HCT116 (cell line): ENCODE measurements at regions not wholly inside any gene's neighbourhood (a gene's known extent, or its start where the extent isn't known, plus 50 kb on each side); places are given as distances from the start of the nearest gene placed in this dataset.

Experiments
- ATAC-seq: fragments of 200-7000 bp; cut with Tn5 transposase; 2 replicates; pipeline ENCODE4 v1.9.1; 2020; ENCODE audit warnings: mild to moderate bottlenecking, moderate library complexity
- BruUV-seq: library from RNA; stranded (reverse); fragments of 400-500 nt; replicated peaks from 2 replicates; lab custom pipeline; 2021; lab: Mats Ljungman, UMichigan
- CTCF ChIA-PET: fragments of 300-600 bp; sonication (Branson Sonifier 250); formaldehyde crosslinking; loops from one replicate; lab custom pipeline; 2021; ENCODE audit warnings: antibody characterized with exemption; lab: Charles Lee
- POLR2A ChIA-PET: fragments of 300-600, 350-600 bp; sonication (Branson Sonifier 250); formaldehyde crosslinking; loops from one replicate; lab custom pipeline; 2021; ENCODE audit warnings: antibody characterized with exemption; lab: Charles Lee
- RAD21 ChIA-PET, 2 experiments: fragments of 300-600 bp; sonication (Branson Sonifier 250); formaldehyde crosslinking; loops; one replicate each; lab custom pipeline; 2023; ENCODE audit warnings: low total read pairs in 2 of 2; ENCODE audit not compliant: uncharacterized antibody in 2 of 2, unreplicated experiment in 2 of 2, low non-redundant PET in 1 of 2; lab: Charles Lee
- DNase-seq: peaks from one replicate; pipeline ENCODE4 v3.0.0-alpha.2; 2010; ENCODE audit warnings: low read depth, low spot score
- H2AFZ ChIP-seq: fragments of 200-600 bp; shearing (Covaris generic), sonication (generic); 2 replicates; pipeline ENCODE4 v1.6.1; 2017; ENCODE audit warnings: low read depth, mixed run types, mixed read lengths, antibody characterized with exemption, low read length; ENCODE audit not compliant: poor library complexity, severe bottlenecking
- H3K27ac ChIP-seq: 2 replicates; pipeline ENCODE4 v1.5.1; 2012; ENCODE audit warnings: low read depth, low read length
- H3K27me3 ChIP-seq: fragments of 200-600 bp; sonication (generic); 2 replicates; pipeline ENCODE4 v1.6.1; 2016; ENCODE audit warnings: mixed run types, low read length, mixed read lengths; ENCODE audit not compliant: insufficient read depth
- H3K36me3 ChIP-seq, 2 experiments: fragments of 200-500 bp in 1 of 2; fragments of 200-600 bp in 1 of 2; sonication (Bioruptor generic) in 1 of 2; sonication (generic) in 1 of 2; 2 replicates each; pipeline versions ENCODE4 v1.5.1 to v1.6.1; 2014 to 2016; ENCODE audit warnings: low read length in 2 of 2, inconsistent platforms in 1 of 2, mixed read lengths in 1 of 2, mixed run types in 1 of 2; ENCODE audit not compliant: insufficient read depth in 2 of 2, control insufficient read depth in 1 of 2
- H3K4me1 ChIP-seq, 2 experiments: fragments of 200-600 bp in 1 of 2; sonication (generic) in 1 of 2; 2 replicates each; pipeline versions ENCODE4 v1.5.1 to v1.6.1; 2012 to 2017; ENCODE audit warnings: low read length in 2 of 2, inconsistent platforms in 1 of 2, mild to moderate bottlenecking in 1 of 2, mixed read lengths in 1 of 2, mixed run types in 1 of 2, moderate library complexity in 1 of 2; ENCODE audit not compliant: insufficient read depth in 2 of 2, control insufficient read depth in 1 of 2
- H3K4me2 ChIP-seq: fragments of 200-600 bp; sonication (generic); 2 replicates; pipeline ENCODE4 v1.6.1; 2017; ENCODE audit warnings: mixed run types, low read length, mixed read lengths
- H3K4me3 ChIP-seq, 2 experiments: fragments of 200-600 bp in 1 of 2; sonication (generic) in 1 of 2; replicated peaks in 1 of 2; 2 replicates each; pipeline ENCODE4 v1.5.1; 2011 to 2016; ENCODE audit warnings: low read length in 2 of 2, control low read depth in 1 of 2, low read depth in 1 of 2, mild to moderate bottlenecking in 1 of 2, mixed read lengths in 1 of 2, mixed run types in 1 of 2
- H3K79me2 ChIP-seq: fragments of 200-600 bp; sonication (generic); 2 replicates; pipeline ENCODE4 v1.6.1; 2017; ENCODE audit warnings: mild to moderate bottlenecking, mixed run types, low read length, moderate library complexity, mixed read lengths; ENCODE audit not compliant: insufficient read depth
- H3K9ac ChIP-seq: fragments of 200-600 bp; sonication (generic); 2 replicates; pipeline ENCODE4 v1.6.1; 2016; ENCODE audit warnings: low read length, mixed read lengths
- H3K9me2 ChIP-seq: fragments of 200-600 bp; sonication (generic), shearing (Covaris generic); 2 replicates; pipeline ENCODE4 v1.6.1; 2017; ENCODE audit warnings: mixed run types, mild to moderate bottlenecking, moderate library complexity; ENCODE audit not compliant: insufficient read depth
- H3K9me3 ChIP-seq, 2 experiments: fragments of 200-500 bp in 1 of 2; fragments of 200-600 bp in 1 of 2; sonication (Bioruptor generic) in 1 of 2; sonication (generic) in 1 of 2; 2 replicates each; pipeline ENCODE4 v1.6.1; 2014 to 2017; ENCODE audit warnings: low read length in 2 of 2, mixed read lengths in 2 of 2, inconsistent platforms in 1 of 2, low read depth in 1 of 2, mild to moderate bottlenecking in 1 of 2, mixed run types in 1 of 2, moderate library complexity in 1 of 2; ENCODE audit not compliant: control insufficient read depth in 1 of 2, insufficient read depth in 1 of 2
- H4K20me1 ChIP-seq: fragments of 200-600 bp; sonication (generic), shearing (Covaris generic); 2 replicates; pipeline ENCODE4 v1.6.1; 2017; ENCODE audit warnings: mixed run types, mild to moderate bottlenecking, moderate library complexity; ENCODE audit not compliant: insufficient read depth
- ATF3 ChIP-seq: IDR thresholded peaks from 2 replicates; pipeline ENCODE4 v1.6.1; 2012
- CBX3 ChIP-seq: IDR thresholded peaks from 2 replicates; pipeline ENCODE4 v1.6.1; 2012; ENCODE audit warnings: low read depth
- CTCF ChIP-seq, 3 experiments: fragments of 200-600 bp in 1 of 3; sonication (generic) in 1 of 3; IDR thresholded peaks in 2 of 3; conservative IDR thresholded peaks in 1 of 3; 2 replicates each; pipeline ENCODE4 v1.5.1; 2012 to 2017; ENCODE audit warnings: low read depth in 2 of 3, low read length in 2 of 3, antibody characterized with exemption in 1 of 3, borderline replicate concordance in 1 of 3, control low read depth in 1 of 3, mild to moderate bottlenecking in 1 of 3, mixed read lengths in 1 of 3, mixed run types in 1 of 3, moderate library complexity in 1 of 3; ENCODE audit not compliant: insufficient read depth in 1 of 3
- EGR1 ChIP-seq: IDR thresholded peaks from 2 replicates; pipeline ENCODE4 v1.6.1; 2012; ENCODE audit warnings: low read depth
- ELF1 ChIP-seq: IDR thresholded peaks from 2 replicates; pipeline ENCODE4 v1.6.1; 2012; ENCODE audit warnings: low read depth, borderline replicate concordance
- SP1 ChIP-seq: IDR thresholded peaks from 2 replicates; pipeline ENCODE4 v1.6.1; 2012; ENCODE audit warnings: low read depth
- TCF7L2 ChIP-seq: IDR thresholded peaks from 2 replicates; pipeline ENCODE4 v1.7.0; 2011; ENCODE audit warnings: borderline replicate concordance, inconsistent platforms; ENCODE audit not compliant: insufficient read depth, insufficient read length; ENCODE audit errors: extremely low read depth
- intact Hi-C: fragments of 100-400 bp; cut with micrococcal nuclease; formaldehyde crosslinking; loops from 2 replicates; pipeline ENCODE4 v1.10.0; 2022
- TF ChIP-seq, protein P1 (sequence below): IDR thresholded peaks from 2 replicates; pipeline ENCODE4 v1.6.1; 2011; ENCODE audit warnings: mild to moderate bottlenecking, low read length, moderate library complexity; ENCODE audit not compliant: insufficient replicate concordance; ENCODE audit errors: extremely low read depth

GRCh38 chr3:71868876-71869275 is 83.9 kb upstream of the PROK2 start:
- no TSS peak for BruUV-seq
- intact Hi-C loops: no loop called here

More at GRCh38 chr3:71868876-71869275, 83.9 kb upstream of the PROK2 start:
- ChIA-PET RAD21 (no interaction called here), POLR2A (no interaction called here), CTCF (no interaction called here)
- no peak for DNase-seq
- Histone ChIP-seq H3K4me3 (no peak overlapping the region), H3K27me3 (peaks cover 29% of the 10 kb centered on the region), H3K4me2 (no peak overlapping the region), H2AFZ (no peak overlapping the region), H4K20me1 (no peaks in the 10 kb centered on the region), H3K9me3 (no peaks in the 10 kb centered on the region), H3K27ac (no peak overlapping the region), H3K79me2 (no peaks in the 10 kb centered on the region), H3K4me1 (no peaks in the 10 kb centered on the region), H3K9ac (no peak overlapping the region), H3K36me3 (no peaks in the 10 kb centered on the region), H3K9me2 (no peaks in the 10 kb centered on the region)
- no peak for ATAC-seq
- TF ChIP-seq CBX3 (no peak), CTCF (IDR thresholded peaks at IDR 0.05 in 2 of 3, conservative IDR thresholded peaks at IDR 0.05 in 1 of 3; ENCODE audit: borderline replicate concordance in 1 of 3, insufficient read depth in 1 of 3, low read depth in 2 of 3, low read length in 2 of 3) (no peak), TCF7L2 (no peak), ELF1 (no peak), SP1 (no peak), EGR1 (no peak), ATF3 (no peak)
- TF ChIP-seq, protein P1, sequence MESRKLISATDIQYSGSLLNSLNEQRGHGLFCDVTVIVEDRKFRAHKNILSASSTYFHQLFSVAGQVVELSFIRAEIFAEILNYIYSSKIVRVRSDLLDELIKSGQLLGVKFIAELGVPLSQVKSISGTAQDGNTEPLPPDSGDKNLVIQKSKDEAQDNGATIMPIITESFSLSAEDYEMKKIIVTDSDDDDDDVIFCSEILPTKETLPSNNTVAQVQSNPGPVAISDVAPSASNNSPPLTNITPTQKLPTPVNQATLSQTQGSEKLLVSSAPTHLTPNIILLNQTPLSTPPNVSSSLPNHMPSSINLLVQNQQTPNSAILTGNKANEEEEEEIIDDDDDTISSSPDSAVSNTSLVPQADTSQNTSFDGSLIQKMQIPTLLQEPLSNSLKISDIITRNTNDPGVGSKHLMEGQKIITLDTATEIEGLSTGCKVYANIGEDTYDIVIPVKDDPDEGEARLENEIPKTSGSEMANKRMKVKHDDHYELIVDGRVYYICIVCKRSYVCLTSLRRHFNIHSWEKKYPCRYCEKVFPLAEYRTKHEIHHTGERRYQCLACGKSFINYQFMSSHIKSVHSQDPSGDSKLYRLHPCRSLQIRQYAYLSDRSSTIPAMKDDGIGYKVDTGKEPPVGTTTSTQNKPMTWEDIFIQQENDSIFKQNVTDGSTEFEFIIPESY: no peak
